Neural cell (in vitro differentiated cells): ENCODE measurements at regions not wholly inside any gene's neighbourhood (a gene's known extent, or its start where the extent isn't known, plus 50 kb on each side); places are given as distances from the start of the nearest gene placed in this dataset.

Source experiments
- H2AFZ ChIP-seq: fragments of 200-600, 300-800 bp; sonication (generic), shearing (Covaris generic); 2 replicates; pipeline ENCODE4 v1.6.0; 2014; ENCODE audit warnings: low read depth, mild to moderate bottlenecking, antibody characterized with exemption, low read length, moderate library complexity
- H3F3A ChIP-seq: fragments of 200-600 bp; shearing (Covaris generic); 2 replicates; pipeline ENCODE4 v1.6.1; 2016; ENCODE audit warnings: mild to moderate bottlenecking, moderate library complexity, mixed read lengths, antibody characterized with exemption, low read length; ENCODE audit not compliant: insufficient read depth, poor library complexity, severe bottlenecking
- H3K27ac ChIP-seq: fragments of 200-600, 300-800 bp; sonication (generic), shearing (Covaris generic); 2 replicates; pipeline ENCODE4 v1.5.1; 2014; ENCODE audit warnings: mild to moderate bottlenecking, low read length, moderate library complexity
- H3K27me3 ChIP-seq: fragments of 300-800, 200-600 bp; sonication (generic), shearing (Covaris generic); 2 replicates; pipeline ENCODE4 v1.6.0; 2014; ENCODE audit warnings: mild to moderate bottlenecking, low read depth, low read length, moderate library complexity; ENCODE audit not compliant: insufficient read depth
- H3K36me3 ChIP-seq: fragments of 300-800, 200-600 bp; sonication (generic), shearing (Covaris generic); 2 replicates; pipeline ENCODE4 v1.5.1; 2014; ENCODE audit warnings: mild to moderate bottlenecking, antibody characterized with exemption, low read length, moderate library complexity; ENCODE audit not compliant: insufficient read depth
- H3K4me2 ChIP-seq: fragments of 300-800, 200-600 bp; sonication (generic), shearing (Covaris generic); 2 replicates; pipeline ENCODE4 v1.6.0; 2014; ENCODE audit warnings: mild to moderate bottlenecking, low read length
- H3K4me3 ChIP-seq: fragments of 300-800, 200-600 bp; sonication (generic), shearing (Covaris generic); 2 replicates; pipeline ENCODE4 v1.5.1; 2014; ENCODE audit warnings: mild to moderate bottlenecking, low read length, moderate library complexity
- H3K79me2 ChIP-seq: fragments of 200-600 bp; shearing (Covaris generic); replicated peaks from 2 replicates; pipeline ENCODE4 v1.6.0; 2014; ENCODE audit warnings: mild to moderate bottlenecking, low read length, moderate library complexity; ENCODE audit not compliant: insufficient read depth
- H3K9ac ChIP-seq: fragments of 300-800, 200-600 bp; sonication (generic), shearing (Covaris generic); 2 replicates; pipeline ENCODE4 v1.6.1; 2016; ENCODE audit warnings: mild to moderate bottlenecking, low read length, mixed read lengths
- H3K9me2 ChIP-seq: fragments of 200-600 bp; shearing (Covaris generic); 2 replicates; pipeline ENCODE4 v1.6.1; 2016; ENCODE audit warnings: mild to moderate bottlenecking, low read length, mixed read lengths; ENCODE audit not compliant: insufficient read depth
- H3K9me3 ChIP-seq: fragments of 200-600, 300-800 bp; sonication (generic), shearing (Covaris generic); 2 replicates; pipeline ENCODE4 v1.6.1; 2016; ENCODE audit warnings: mild to moderate bottlenecking, mixed run types, low read length, moderate library complexity, mixed read lengths
- H4K20me1 ChIP-seq: fragments of 200-600 bp; shearing (Covaris generic); 2 replicates; pipeline ENCODE4 v1.6.1; 2016; ENCODE audit warnings: mild to moderate bottlenecking, mixed run types; ENCODE audit not compliant: insufficient read depth
- CTCF ChIP-seq: fragments of 450-650 bp; IDR thresholded peaks from 2 replicates; pipeline ENCODE4 v1.5.1; 2014; ENCODE audit warnings: antibody characterized with exemption, mild to moderate bottlenecking, moderate library complexity; ENCODE audit not compliant: poor library complexity, severe bottlenecking
- EP300 ChIP-seq: fragments of 450-650 bp; conservative IDR thresholded peaks from 2 replicates; pipeline ENCODE4 v1.6.1; 2014; ENCODE audit warnings: antibody characterized with exemption, mild to moderate bottlenecking, moderate library complexity; ENCODE audit not compliant: poor library complexity, severe bottlenecking
- EZH2 ChIP-seq: fragments of 200-600, 300-800 bp; shearing (Covaris generic), sonication (generic); IDR thresholded peaks from 2 replicates; pipeline ENCODE4 v1.6.1; 2014; ENCODE audit warnings: antibody characterized with exemption, low read length, borderline replicate concordance, mild to moderate bottlenecking; ENCODE audit not compliant: insufficient read depth, poor library complexity, severe bottlenecking
- MXI1 ChIP-seq: fragments of 450-650 bp; conservative IDR thresholded peaks from 2 replicates; pipeline ENCODE4 v1.6.1; 2014; ENCODE audit warnings: antibody characterized with exemption, mild to moderate bottlenecking; ENCODE audit not compliant: poor library complexity, severe bottlenecking
- POLR2AphosphoS5 ChIP-seq: IDR thresholded peaks from 2 replicates; pipeline ENCODE4 v1.6.1; 2012
- RAD21 ChIP-seq: fragments of 450-650 bp; conservative IDR thresholded peaks from 2 replicates; pipeline ENCODE4 v1.6.1; 2014; ENCODE audit warnings: antibody characterized with exemption, mild to moderate bottlenecking, moderate library complexity
- REST ChIP-seq: IDR thresholded peaks from 2 replicates; pipeline ENCODE4 v1.6.1; 2012; ENCODE audit warnings: borderline replicate concordance
- SMC3 ChIP-seq: fragments of 450-650 bp; conservative IDR thresholded peaks from 2 replicates; pipeline ENCODE4 v1.6.1; 2014; ENCODE audit warnings: antibody characterized with exemption, mild to moderate bottlenecking, moderate library complexity; ENCODE audit not compliant: poor library complexity
- TAF1 ChIP-seq: IDR thresholded peaks from 2 replicates; pipeline ENCODE4 v1.6.1; 2012; ENCODE audit warnings: low read depth

GRCh38 chr9:88681434-88681833, 146.5 kb downstream of the NXNL2 start:
- H3K79me2 ChIP-seq, result no peaks in the 10 kb centered on the region
- H2AFZ ChIP-seq, result no peak overlapping the region

GRCh38 chr9:88682431-88682831, 147.5 kb downstream of the NXNL2 start:
- H3K9ac ChIP-seq, result no peak overlapping the region
- TF ChIP-seq EP300 (no peak), SMC3 (no peak), MXI1 (no peak), POLR2AphosphoS5 (no peak), EZH2 (no peak), TAF1 (no peak), RAD21 (no peak), CTCF (no peak), REST (no peak)
- H4K20me1 ChIP-seq, result no peaks in the 10 kb centered on the region
- H3K9me2 ChIP-seq, result no peaks in the 10 kb centered on the region
- H3K79me2 ChIP-seq, result no peaks in the 10 kb centered on the region
- H2AFZ ChIP-seq, result no peak overlapping the region
- H3K27me3 ChIP-seq, result no peaks in the 10 kb centered on the region
- no peak overlapping the region for H3K4me2 ChIP-seq
- H3K36me3 ChIP-seq, result no peaks in the 10 kb centered on the region
- no peaks in the 10 kb centered on the region for H3K9me3 ChIP-seq
- H3F3A ChIP-seq, result no peaks in the 10 kb centered on the region
- H3K4me3 ChIP-seq, result no peak overlapping the region
- H3K27ac ChIP-seq, result no peak overlapping the region

More at GRCh38 chr9:88681434-88681833, 146.5 kb downstream of the NXNL2 start:
- no peak overlapping the region for H3K4me3 ChIP-seq
- H3F3A ChIP-seq, result no peaks in the 10 kb centered on the region
- H3K36me3 ChIP-seq, result no peaks in the 10 kb centered on the region
- H3K27ac ChIP-seq, result no peak overlapping the region
- H3K9me2 ChIP-seq, result no peaks in the 10 kb centered on the region
- TF ChIP-seq POLR2AphosphoS5 (no peak), EZH2 (no peak), EP300 (no peak), MXI1 (no peak), TAF1 (no peak)
- H3K9me3 ChIP-seq, result no peaks in the 10 kb centered on the region
- H3K9ac ChIP-seq, result no peak overlapping the region
- H4K20me1 ChIP-seq, result no peaks in the 10 kb centered on the region
- H3K4me2 ChIP-seq, result no peak overlapping the region
- H3K27me3 ChIP-seq, result no peaks in the 10 kb centered on the region

GRCh38 chr9:88684046-88684445, 149.1 kb downstream of the NXNL2 start:
- TF ChIP-seq EP300 (no peak), EZH2 (no peak), MXI1 (no peak), CTCF (no peak), REST (no peak), RAD21 (no peak), TAF1 (no peak), POLR2AphosphoS5 (no peak), SMC3 (no peak)
- Histone ChIP-seq H3K4me2 (no peak overlapping the region), H4K20me1 (no peaks in the 10 kb centered on the region), H3K4me3 (no peak overlapping the region), H3K36me3 (no peaks in the 10 kb centered on the region), H3K79me2 (no peaks in the 10 kb centered on the region), H3K27ac (no peak overlapping the region), H3K9me3 (no peaks in the 10 kb centered on the region), H2AFZ (no peak overlapping the region), H3K27me3 (no peaks in the 10 kb centered on the region), H3K9ac (no peak overlapping the region), H3K9me2 (no peaks in the 10 kb centered on the region), H3F3A (no peaks in the 10 kb centered on the region)
